Stimulated activated effector memory CD8-positive, alpha-beta T cell treated with anti-CD3 and anti-CD28 coated beads, Interleukin-12 subunit alpha, Interleukin-12 subunit beta, amount 100 ng/mL, for 72 hours (primary cell): ENCODE measurements at regions not wholly inside any gene's neighbourhood (a gene's known extent, or its start where the extent isn't known, plus 50 kb on each side); places are given as distances from the start of the nearest gene placed in this dataset.
"Not testable (repeated sequence)": the region's sequence is repeated elsewhere in the genome, so short reads cannot be mapped to it uniquely, and the experiment has no call there.

ENCODE experiments used
- ATAC-seq: fragments of 150-1000 bp; cut with Tn5 transposase; 2 replicates; pipeline ENCODE4 v1.10.0; 2021
- DNase-seq, 2 donors: peaks; one replicate each; pipeline ENCODE4 v3.0.0; 2021 to 2022; ENCODE audit warnings: low spot score in 2 of 2
- H3K27ac Mint-ChIP-seq: one replicate; pipeline ENCODE4 v1.8.0; 2022; ENCODE audit warnings: mild to moderate bottlenecking, mixed read lengths
- H3K36me3 Mint-ChIP-seq: one replicate; pipeline ENCODE4 v1.8.0; 2022; ENCODE audit warnings: mild to moderate bottlenecking, mixed read lengths
- H3K4me1 Mint-ChIP-seq: one replicate; pipeline ENCODE4 v1.8.0; 2022; ENCODE audit warnings: mixed read lengths
- H3K4me3 Mint-ChIP-seq: one replicate; pipeline ENCODE4 v1.8.0; 2022; ENCODE audit warnings: mild to moderate bottlenecking, mixed read lengths
- H3K9me3 Mint-ChIP-seq: one replicate; pipeline ENCODE4 v1.8.0; 2022; ENCODE audit warnings: mixed read lengths

- no peak for ATAC-seq
- no peak for DNase-seq
- Mint-ChIP-seq H3K4me1 (no peaks in the 10 kb centered on the region), H3K9me3 (no peaks in the 10 kb centered on the region), H3K27ac (no peak overlapping the region), H3K4me3 (no peak overlapping the region), H3K36me3 (no peaks in the 10 kb centered on the region)
These were observed 122.8 kb downstream of the ENC1 start for GRCh38 chr5:74517700-74518099.

GRCh38 chr5:74516211-74516636 lies 124.3 kb downstream of the ENC1 start:
- no peak overlapping the region for H3K27ac Mint-ChIP-seq
- DNase-seq, result no peak
- ATAC-seq, result no peak
- H3K9me3 Mint-ChIP-seq, result no peaks in the 10 kb centered on the region
- H3K4me3 Mint-ChIP-seq, result no peak overlapping the region
- no peaks in the 10 kb centered on the region for H3K4me1 Mint-ChIP-seq
- H3K36me3 Mint-ChIP-seq, result no peaks in the 10 kb centered on the region

- ATAC-seq (no peak), DNase-seq (no peak)
- Mint-ChIP-seq H3K4me1 (no peaks in the 10 kb centered on the region), H3K36me3 (no peaks in the 10 kb centered on the region), H3K27ac (no peak overlapping the region), H3K9me3 (no peaks in the 10 kb centered on the region), H3K4me3 (no peak overlapping the region)
These were observed 125.5 kb downstream of the ENC1 start for GRCh38 chr5:74514888-74515551.

- H3K36me3 Mint-ChIP-seq, DNase-seq, H3K27ac Mint-ChIP-seq, H3K4me1 Mint-ChIP-seq, ATAC-seq, H3K4me3 Mint-ChIP-seq, H3K9me3 Mint-ChIP-seq: not testable (repeated sequence)
These were observed 128.8 kb downstream of the ENC1 start for GRCh38 chr5:74511770-74512169.

- Mint-ChIP-seq H3K36me3 (no peaks in the 10 kb centered on the region), H3K27ac (no peak overlapping the region), H3K4me3 (no peak overlapping the region), H3K4me1 (no peaks in the 10 kb centered on the region), H3K9me3 (no peaks in the 10 kb centered on the region)
- ATAC-seq, result no peak
- no peak for DNase-seq
These were observed 130.0 kb downstream of the ENC1 start for GRCh38 chr5:74510476-74511075.

GRCh38 chr5:74507370-74508005 lies 133.0 kb downstream of the ENC1 start:
- no peaks in the 10 kb centered on the region for H3K36me3 Mint-ChIP-seq
- DNase-seq, result no peak
- H3K27ac Mint-ChIP-seq, result no peak overlapping the region
- H3K4me3 Mint-ChIP-seq, result no peak overlapping the region
- no peaks in the 10 kb centered on the region for H3K4me1 Mint-ChIP-seq
- ATAC-seq, result no peak
- H3K9me3 Mint-ChIP-seq, result no peaks in the 10 kb centered on the region

GRCh38 chr5:74506119-74506518 lies 134.4 kb downstream of the ENC1 start:
- Mint-ChIP-seq H3K4me3 (no peak overlapping the region), H3K4me1 (no peaks in the 10 kb centered on the region), H3K27ac (no peak overlapping the region), H3K9me3 (no peaks in the 10 kb centered on the region), H3K36me3 (no peaks in the 10 kb centered on the region)
- ATAC-seq (no peak), DNase-seq (no peak)

GRCh38 chr5:74504463-74504862 lies 136.1 kb downstream of the ENC1 start:
- DNase-seq (no peak), ATAC-seq (no peak)
- H3K27ac Mint-ChIP-seq, result no peak overlapping the region
- no peaks in the 10 kb centered on the region for H3K4me1 Mint-ChIP-seq
- H3K9me3 Mint-ChIP-seq, result no peaks in the 10 kb centered on the region
- no peaks in the 10 kb centered on the region for H3K36me3 Mint-ChIP-seq
- no peak overlapping the region for H3K4me3 Mint-ChIP-seq

- Mint-ChIP-seq H3K4me3 (no peak overlapping the region), H3K36me3 (no peaks in the 10 kb centered on the region)
These were observed 138.0 kb downstream of the ENC1 start for GRCh38 chr5:74502479-74502950.

GRCh38 chr5:74501674-74502478 lies 138.7 kb downstream of the ENC1 start:
- DNase-seq, result no peak
- Mint-ChIP-seq H3K9me3 (no peaks in the 10 kb centered on the region), H3K4me3 (no peak overlapping the region), H3K4me1 (no peaks in the 10 kb centered on the region), H3K36me3 (no peaks in the 10 kb centered on the region), H3K27ac (no peak overlapping the region)
- no peak for ATAC-seq

More at GRCh38 chr5:74502479-74502950, 138.0 kb downstream of the ENC1 start:
- ATAC-seq (no peak), DNase-seq (no peak)
- Mint-ChIP-seq H3K27ac (no peak overlapping the region), H3K9me3 (no peaks in the 10 kb centered on the region), H3K4me1 (no peaks in the 10 kb centered on the region)

GRCh38 chr5:74500110-74500917 lies 140.2 kb downstream of the ENC1 start:
- DNase-seq (no peak), ATAC-seq (no peak)
- no peaks in the 10 kb centered on the region for H3K9me3 Mint-ChIP-seq
- H3K4me3 Mint-ChIP-seq, result no peak overlapping the region
- no peaks in the 10 kb centered on the region for H3K4me1 Mint-ChIP-seq
- H3K36me3 Mint-ChIP-seq, result no peaks in the 10 kb centered on the region
- H3K27ac Mint-ChIP-seq, result no peak overlapping the region

- Mint-ChIP-seq H3K9me3 (no peaks in the 10 kb centered on the region), H3K4me3 (no peak overlapping the region), H3K27ac (no peak overlapping the region), H3K36me3 (no peaks in the 10 kb centered on the region), H3K4me1 (no peaks in the 10 kb centered on the region)
- no peak for ATAC-seq
- DNase-seq, result no peak
These were observed 141.1 kb downstream of the ENC1 start for GRCh38 chr5:74499256-74500050.

- H3K4me1 Mint-ChIP-seq, result no peaks in the 10 kb centered on the region
- DNase-seq, result no peak
- no peaks in the 10 kb centered on the region for H3K9me3 Mint-ChIP-seq
- no peak overlapping the region for H3K4me3 Mint-ChIP-seq
- ATAC-seq, result no peak
- H3K27ac Mint-ChIP-seq, result no peak overlapping the region
- H3K36me3 Mint-ChIP-seq, result no peaks in the 10 kb centered on the region
These were observed 142.8 kb downstream of the ENC1 start for GRCh38 chr5:74497706-74498105.

- Mint-ChIP-seq H3K4me3 (no peak overlapping the region), H3K9me3 (no peaks in the 10 kb centered on the region), H3K27ac (no peak overlapping the region), H3K4me1 (no peaks in the 10 kb centered on the region), H3K36me3 (no peaks in the 10 kb centered on the region)
- ATAC-seq (no peak), DNase-seq (no peak)
These were observed 147.1 kb downstream of the ENC1 start for GRCh38 chr5:74493411-74493810.
